Inflammatory macrophage treated with lipopolysaccharide for 1 hour (primary cell): ENCODE measurements at regions not wholly inside any gene's neighbourhood (a gene's known extent, or its start where the extent isn't known, plus 50 kb on each side); places are given as distances from the start of the nearest gene placed in this dataset.

Experiments used
- DNase-seq, 2 donors: peaks; one replicate each; pipeline ENCODE4 v3.0.0-alpha.2; 2020 to 2022

DNA sequence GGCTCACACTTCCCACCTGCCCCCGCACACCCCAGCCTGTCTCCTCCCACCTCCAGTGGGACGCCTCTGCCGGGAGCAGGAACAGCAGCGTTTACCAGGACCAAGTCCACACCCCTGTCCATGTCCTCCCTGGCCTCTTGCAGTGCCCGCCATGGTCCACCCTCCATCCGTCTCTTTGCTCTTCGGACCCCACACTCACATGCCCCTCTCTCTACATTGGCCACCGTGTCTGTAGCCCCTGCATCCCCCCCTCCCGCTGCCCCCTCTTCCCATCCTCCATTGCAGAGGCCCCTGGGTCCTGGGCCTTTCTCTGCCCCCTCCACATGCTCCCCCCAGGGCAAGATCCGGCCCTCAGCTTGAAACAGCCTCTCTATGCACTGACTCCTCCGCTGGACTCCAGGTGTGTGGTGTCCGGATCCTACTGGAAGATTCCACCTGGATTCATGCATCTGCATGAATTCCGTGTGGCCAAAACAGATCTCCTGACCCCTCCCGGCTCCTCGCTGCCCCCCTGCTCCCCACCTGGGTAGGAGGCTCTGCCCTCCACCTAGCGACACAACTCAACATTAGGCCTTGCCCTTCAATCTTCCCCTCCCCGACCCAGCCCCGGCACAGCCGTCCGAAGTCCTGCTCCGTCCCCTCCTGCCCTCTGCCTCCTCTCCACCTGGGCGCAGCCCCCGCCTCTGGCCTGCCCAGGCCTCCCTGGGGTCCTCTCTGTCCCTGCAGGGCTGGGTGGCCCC is 168.5 kb downstream of the OLFM1 start:
- DNase-seq, result no peak

DNA sequence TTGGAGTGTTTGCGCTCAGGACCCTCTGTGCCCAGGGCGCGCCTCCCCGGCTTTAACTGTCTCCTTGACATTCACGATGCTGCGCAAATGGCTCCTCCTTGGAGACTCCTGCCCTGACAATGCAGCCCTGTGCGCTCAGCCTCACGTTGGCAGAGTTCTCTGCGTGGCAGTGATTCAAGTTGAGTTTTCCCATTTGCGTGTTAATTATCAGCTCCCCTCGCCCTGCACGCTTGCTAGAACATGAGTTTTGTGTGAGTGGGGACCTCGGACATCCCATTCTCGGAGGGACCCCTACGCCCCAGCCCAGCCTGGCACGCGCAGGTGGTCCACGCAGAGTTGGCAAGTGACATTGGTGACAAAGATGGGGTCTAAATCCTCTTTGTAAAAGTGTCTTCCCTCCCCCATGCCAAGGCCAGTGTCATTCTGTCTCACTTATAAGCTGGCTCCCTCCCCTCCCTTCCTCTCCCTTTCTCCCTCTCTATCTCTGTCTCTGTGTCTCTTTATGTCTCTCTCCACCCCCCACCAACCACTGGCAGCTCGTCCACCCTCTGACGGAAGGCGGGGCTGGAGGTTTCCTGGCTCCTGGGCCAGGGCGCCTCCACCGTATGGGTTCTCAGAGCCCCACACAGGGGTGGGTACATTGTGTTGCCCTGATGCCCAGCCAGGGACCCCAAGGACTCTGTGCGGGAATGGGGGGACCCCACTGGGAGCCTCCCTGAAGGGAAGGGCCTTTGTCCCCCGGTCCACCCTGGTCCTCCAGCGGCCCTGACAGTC is 169.3 kb downstream of the OLFM1 start:
- DNase-seq, result no peak

- DNase-seq, result no peak
Observed at GRCh38 chr9:135258461-135258860, 171.0 kb downstream of the OLFM1 start.

GRCh38 chr9:135259273-135259672 is 171.8 kb downstream of the OLFM1 start:
- no peak for DNase-seq

- DNase-seq, result no peak
Observed at GRCh38 chr9:135260221-135261180, 173.0 kb downstream of the OLFM1 start.

- DNase-seq, result no peak
Observed at GRCh38 chr9:135262248-135262647, 174.8 kb downstream of the OLFM1 start.

DNA sequence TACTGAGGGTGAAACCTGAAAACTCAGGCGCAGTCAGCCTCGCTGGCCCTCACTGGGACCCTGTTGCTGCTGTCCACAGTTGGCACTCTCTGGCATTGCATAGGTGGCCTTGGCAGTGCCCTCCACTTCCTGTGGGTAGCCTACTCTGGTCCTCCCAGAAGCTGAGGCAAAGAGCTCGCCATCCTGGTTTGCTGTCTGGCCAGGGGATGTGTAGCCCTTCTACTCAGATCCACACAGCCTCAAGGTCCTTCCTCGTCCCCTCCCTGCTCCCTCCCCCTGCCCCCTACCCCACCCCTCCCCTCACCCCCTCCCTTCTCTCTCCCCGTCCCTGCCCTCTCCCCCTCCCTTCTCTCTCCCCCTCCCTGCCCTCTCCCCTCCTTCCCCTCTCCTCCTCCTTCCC is 176.0 kb downstream of the OLFM1 start:
- no peak for DNase-seq

GRCh38 chr9:135265931-135266330 is 178.5 kb downstream of the OLFM1 start:
- DNase-seq, result no peak

DNA sequence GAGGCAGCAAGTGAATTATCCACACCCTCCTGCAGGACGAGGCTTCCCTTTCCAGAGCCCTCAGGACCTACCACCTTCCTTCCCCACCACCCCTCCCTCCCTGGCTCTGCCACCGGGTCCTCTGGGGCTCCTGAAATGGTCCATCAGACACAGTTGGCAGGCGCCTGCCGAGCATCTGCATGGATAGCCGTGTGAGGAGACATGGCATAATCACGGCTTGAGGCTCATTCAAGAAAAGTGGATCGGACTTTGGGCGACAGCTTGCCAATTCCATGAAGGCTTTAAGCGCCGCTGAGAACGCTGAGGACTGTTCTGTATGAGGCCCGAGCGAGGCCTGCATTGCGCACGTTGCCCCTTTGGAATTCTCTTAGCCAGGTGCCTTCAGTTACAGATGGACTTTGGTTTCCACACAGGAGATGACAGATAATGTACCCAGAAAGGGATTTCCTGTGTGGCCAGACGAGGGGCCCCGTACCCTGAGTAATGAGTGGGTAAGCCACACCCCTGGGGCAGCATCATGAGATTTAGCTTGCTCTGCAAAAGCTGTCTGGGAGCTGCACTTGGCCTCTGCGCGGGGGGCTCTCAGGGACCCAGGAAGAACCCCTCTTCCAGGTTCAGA is 179.8 kb downstream of the OLFM1 start:
- DNase-seq, result no peak

DNA sequence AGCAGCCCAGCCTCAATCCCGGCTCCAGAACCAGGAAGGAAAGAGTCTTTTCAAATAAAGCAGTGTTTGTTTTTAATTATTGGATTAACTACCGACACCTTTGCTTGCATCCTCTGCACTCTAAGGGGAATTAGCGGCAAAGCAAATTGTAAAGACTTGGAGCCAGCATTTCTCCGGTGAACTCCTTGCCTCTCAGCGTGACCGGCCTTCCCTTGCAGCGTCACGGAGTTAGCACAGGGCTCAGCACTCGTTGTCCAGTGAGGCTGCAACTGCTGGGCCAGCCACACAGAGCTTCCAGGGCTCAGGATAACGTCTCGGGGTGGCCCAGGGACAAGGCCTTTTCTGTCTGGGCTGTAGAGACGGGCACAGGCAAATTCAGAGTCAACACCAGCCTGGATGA is 180.6 kb downstream of the OLFM1 start:
- DNase-seq, result no peak

DNA sequence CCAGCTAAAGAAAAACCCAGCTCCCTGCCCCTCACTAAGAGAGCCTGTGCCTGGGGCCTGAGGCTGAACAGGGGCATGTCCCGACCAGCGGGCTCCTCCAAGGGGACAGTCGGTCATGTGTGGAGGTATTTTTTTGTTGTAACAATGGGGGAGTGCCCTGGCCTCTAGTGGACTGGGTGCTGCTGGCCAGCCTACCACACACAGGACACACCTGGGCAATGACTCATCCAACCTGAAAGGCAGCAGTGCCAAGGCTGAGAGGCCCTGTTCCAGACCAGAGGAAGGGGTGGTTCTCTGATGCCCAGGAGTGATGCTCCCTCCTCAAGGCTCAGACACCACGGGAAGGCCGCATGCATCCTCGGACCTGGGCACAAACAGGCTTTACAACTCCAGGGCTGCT is 181.5 kb downstream of the OLFM1 start:
- DNase-seq, result no peak

DNA sequence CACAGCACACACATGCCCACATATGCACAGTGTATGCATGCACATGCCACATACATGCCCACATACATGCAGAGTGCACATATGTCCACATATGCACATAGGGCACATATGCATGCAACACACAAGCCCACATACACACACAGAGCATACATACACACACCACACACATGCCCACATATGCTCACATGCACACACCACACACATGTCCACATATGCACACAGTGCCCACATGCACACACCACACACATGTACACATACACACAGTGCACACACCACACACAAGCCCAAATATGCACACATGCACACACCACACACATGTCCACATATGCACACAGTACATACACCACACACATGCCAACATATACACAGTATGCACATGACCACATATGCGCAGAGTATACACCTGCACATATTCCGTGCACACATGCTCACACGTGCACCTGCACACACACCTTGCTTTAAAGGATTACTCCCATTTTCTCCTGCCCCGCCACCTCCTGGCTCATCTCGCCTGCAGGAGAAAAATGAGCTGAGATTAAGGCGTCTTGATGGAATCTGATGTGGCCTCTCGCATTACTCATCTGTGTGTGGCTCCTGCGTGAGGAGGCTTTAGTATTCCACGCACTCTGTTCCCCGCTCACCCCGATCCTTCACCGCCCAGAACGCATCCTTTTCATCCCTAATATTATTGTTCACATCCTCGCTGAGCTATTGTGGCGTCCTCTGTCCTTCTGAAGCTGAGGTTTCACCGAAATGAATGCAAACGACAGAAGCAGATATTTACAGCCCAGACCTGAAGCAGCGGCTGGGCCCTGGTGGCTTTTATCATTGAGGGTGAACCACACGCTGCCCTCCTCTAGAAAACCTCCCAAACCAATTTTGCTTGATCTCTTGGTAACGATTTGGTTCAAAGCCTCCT is 182.7 kb downstream of the OLFM1 start:
- no peak for DNase-seq

GRCh38 chr9:135271425-135271824 is 184.0 kb downstream of the OLFM1 start:
- no peak for DNase-seq

- DNase-seq, result no peak
Observed at GRCh38 chr9:135272608-135273007, 185.1 kb downstream of the OLFM1 start.

- no peak for DNase-seq
Observed at GRCh38 chr9:135273008-135273407, 185.5 kb downstream of the OLFM1 start.

GRCh38 chr9:135275163-135275562 is 187.7 kb downstream of the OLFM1 start:
- DNase-seq, result no peak

DNA sequence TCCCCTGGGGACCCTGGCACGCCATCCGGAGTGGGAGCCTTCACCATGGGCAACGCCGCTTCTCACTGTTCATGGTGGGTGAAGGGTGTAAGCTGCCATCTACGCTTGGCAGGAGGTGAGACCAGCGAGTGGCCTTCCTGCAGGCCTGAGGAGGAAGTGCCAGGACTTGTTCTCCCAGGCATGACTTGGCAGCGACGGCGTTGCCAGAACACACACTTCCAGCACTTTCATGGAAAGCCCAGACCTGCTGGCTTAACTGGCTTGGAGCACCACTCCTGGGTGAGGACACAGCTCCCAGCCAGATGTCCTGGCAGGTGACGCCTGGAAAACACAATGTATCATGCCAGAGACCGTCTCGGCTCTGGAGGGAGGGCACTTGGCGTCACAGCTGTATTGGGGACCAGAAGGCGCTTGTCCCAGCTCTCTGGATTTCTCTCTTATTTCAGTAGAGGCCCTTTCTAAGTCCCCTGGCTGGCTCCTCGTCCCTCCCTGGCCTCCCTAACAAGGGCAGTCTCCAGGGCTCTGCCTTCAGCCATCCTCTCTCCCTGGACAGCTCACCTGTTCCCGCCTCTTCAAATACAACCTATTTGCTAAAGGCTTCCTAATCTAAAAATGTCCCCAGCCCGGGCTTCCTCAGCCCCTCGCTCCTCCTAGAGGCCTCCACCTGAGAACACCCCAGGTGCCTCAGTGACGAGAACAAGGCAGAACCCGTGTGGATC is 188.3 kb downstream of the OLFM1 start:
- no peak for DNase-seq

DNA sequence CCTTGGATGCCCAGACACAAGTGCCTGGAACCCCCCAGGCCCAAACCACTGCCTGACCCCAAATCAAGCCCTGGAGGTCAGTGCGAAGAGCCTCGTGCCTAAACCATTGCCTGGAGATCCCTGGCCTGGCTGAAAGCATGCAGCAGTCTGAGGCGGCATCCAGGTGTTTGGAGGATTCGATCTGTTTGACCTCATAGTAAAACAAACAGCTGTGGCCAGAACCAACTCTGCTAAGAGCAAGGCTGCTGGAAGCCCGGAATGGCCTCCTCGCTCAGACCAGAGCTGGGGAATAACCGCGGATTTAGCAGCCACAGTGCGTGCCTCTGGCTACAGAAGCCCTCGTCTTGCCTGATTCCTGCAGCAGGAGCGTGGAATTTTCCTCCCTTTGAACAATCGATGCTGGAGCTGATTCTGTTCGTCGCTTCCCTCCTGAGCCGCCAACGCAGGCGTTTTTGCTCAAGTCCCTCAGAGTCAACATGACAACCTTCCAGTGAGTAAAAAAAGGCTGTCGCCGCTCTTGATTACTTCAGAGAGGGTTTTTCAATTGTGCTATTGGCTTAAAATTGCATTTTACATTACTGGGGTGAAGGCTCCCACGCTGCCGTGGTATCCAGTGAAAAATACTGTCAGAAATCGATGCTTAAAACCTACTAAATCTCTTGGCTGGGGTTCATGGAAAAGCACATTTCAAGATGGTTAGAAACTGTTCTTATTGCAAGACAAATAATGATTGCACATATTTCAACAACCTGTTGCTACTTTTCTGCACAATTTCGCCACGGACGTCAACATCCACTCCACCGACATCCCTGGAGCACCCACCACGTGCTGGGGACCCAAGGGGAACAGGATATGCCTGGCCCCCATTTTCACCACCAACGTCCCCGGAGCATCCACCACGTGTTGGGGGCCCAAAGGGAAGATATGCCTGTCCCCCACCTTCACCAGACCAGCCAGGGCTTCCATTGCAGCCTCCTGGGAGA is 190.0 kb downstream of the OLFM1 start:
- DNase-seq, result no peak

DNA sequence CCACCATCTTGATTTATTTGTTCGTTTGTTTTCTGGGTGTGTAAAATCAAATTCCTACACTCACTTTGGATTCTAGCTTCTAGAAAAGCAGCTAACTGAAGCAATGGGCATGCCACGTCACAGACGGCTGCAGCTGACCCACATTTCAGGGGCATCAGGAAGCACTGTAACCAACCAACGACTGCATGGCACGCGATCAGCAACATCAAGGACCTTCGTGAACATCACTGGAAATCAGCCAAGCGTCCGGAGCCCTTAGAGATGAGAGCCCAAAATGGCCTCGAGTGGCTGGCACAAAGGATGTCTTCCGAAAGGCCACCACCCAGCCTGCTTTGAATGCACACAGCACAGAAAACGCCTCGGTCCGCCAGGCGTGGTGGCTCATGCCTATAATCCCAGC is 191.1 kb downstream of the OLFM1 start:
- DNase-seq, result no peak

GRCh38 chr9:135279385-135279784 is 191.9 kb downstream of the OLFM1 start:
- no peak for DNase-seq
